SK-MEL-5 (cell line): ENCODE measurements at regions not wholly inside any gene's neighbourhood (a gene's known extent, or its start where the extent isn't known, plus 50 kb on each side); places are given as distances from the start of the nearest gene placed in this dataset.

Experiments used
- DNase-seq: peaks from one replicate; pipeline ENCODE4 v3.0.0-alpha.2; 2016; ENCODE audit warnings: low read depth, low spot score
- in situ Hi-C: cut with HindIII; loops from 2 replicates; pipeline ENCODE4 v1.10.0; 2016; ENCODE audit warnings: low sequenced_read_pairs, high pct_unique_total_duplicates, low pct_unique_long_range_greater_than_20kb

DNA sequence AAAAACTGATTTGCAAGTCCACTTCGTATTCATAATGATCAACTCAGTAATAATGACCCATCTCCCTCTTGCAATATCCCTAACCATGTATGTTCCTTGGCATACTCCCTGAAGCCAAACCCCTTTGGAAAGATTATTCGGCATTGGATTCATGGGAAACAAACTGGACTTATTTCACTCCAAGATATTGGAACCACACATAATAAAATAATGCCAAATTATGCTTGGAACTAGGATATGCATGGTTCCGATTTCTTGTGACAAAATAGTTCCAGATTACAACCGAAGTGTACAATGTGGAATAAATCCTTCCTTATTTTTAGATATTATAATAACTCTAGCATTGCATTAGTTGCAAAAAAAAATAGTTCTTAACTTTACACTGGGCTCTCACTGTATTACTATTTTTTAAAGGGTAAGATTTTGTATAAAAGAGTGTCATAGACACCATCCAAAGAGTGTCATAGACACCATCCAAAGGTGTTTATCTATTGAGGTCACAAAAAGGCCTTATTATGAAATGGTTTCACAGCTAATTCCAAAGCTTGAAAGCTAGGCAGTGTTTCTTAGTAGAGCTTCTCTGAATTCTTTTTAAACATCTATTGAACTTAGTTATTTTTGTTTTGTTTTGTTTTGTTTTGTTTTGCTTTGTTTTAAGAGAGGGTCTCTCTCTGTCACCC lies 410.9 kb upstream of the JARID2 start:
- DNase-seq, result no peak
- in situ Hi-C loops, result no loop called here

DNA sequence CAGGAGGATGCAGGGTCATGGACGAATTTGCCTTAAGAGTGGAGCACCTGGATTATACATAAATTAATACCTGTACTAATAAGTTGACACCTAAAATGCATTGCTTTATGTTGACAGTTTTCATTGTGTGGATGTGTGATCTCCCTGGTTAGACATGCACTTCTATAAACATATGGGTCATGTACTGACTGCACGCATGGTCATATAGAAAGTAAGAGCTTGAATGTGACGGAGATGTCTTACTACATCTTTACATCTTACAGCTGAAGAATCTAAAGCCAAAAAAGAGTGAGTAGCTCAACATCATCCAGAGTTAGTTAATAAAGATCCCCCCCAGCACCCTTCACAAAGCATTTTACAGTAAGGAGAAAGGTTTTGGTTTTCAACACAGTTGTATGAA lies 408.4 kb upstream of the JARID2 start:
- in situ Hi-C loops, result no loop called here
- DNase-seq, result no peak

DNA sequence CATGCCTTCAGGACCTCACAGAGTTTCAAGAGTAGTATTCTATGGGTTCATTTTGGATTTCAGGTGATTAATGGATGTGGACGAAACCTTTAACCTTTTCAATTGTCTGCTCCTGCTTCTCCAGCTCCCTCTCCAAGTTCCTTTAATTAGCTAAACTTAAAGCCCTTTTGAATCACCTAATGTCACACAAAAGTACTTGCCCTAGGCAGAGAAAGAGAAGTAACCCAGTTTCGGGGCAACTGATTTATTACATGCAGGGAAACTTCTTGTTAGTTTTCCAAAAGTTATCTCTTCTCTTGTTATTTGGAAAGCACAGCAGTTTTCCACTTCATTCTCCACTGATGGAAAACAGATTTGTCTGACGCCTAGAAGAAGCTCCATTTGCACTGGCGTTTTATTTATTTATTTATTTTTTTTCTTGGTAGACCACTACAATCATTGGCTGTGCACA lies 407.7 kb upstream of the JARID2 start:
- no peak for DNase-seq

DNA sequence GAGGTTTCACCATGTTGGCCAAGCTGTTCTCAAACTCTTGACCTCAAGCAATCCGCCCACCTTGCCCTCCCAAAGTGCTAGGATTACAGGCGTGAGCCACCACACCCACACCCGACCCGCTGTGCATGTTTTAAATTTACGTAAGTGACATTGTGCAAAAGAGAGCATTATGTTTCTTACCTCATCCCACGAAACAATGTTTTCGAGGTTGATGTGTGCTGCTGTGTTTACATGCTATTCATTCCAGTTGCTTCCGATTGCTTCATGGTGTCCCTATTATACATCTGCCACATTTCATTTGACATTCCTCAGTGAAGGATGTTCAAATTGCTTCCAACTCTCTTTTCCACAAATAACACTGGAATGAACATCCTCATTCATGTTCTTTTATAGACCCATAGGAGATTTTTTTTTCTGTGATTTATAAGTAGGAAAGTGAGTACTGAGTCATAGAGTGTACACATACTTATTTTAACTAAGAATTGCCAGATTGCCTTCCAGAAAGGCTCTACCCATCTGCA lies 403.9 kb upstream of the JARID2 start:
- in situ Hi-C loops, result no loop called here
- DNase-seq, result no peak

More for the DNA sequence above, 407.7 kb upstream of the JARID2 start:
- in situ Hi-C loops, result no loop called here

DNA sequence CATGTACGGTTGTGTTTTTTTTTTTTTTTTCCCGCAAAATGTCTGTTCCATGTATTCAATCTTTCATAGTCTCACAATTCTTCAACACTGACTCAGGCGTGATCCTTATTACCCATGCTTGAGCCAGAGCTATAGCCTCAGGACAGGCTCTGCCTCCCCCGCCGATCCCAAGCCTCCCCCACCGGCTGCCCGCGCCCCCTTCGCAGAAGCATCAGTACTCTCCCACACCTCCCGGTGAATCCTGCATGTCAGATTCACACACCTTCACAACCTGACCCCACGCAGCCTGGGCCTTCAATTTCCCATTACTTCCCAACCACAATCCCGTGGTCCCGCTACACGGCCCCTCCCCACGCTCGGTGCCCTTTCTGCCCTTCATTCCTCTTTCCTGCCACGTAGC lies 401.5 kb upstream of the JARID2 start:
- in situ Hi-C loops, result no loop called here

DNA sequence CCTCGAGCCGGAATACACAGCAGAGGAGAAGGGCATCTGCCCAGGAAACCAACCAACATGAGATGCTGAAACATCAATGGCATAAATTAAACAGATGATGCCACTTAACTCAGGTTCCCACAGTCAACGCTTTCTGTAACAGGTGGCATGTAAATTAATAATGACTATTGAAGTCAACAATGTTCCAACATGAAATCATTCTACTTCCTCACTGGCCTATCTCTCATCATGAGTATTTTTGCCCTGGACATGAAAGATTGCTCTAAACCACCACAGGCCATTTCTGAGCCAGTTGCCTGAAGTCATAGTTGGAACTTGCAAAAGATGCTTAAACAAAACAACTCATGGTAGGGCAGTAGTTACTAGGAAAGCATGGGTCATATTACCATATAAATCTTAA lies 397.9 kb upstream of the JARID2 start:
- DNase-seq, result no peak
- in situ Hi-C loops, result no loop called here

More for the DNA sequence above, 401.5 kb upstream of the JARID2 start:
- DNase-seq, result no peak

DNA sequence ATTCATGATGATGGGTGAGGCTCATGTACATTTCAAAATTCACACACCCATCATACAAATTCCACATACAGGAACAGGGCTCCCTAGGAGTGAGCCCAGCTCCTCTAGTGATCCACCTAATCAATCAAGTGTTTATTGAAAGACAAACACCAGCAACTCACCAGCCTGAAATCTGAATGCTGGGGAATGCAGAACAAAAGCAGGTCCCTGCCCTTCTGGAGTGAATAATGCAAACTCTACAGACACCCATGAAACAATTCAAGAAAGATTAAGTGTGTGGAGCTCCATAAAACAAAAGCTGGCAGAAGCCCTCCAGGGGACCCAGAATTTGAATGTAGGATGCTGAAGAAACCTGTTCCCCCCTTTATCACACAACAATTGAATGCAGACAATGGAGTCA lies 396.7 kb upstream of the JARID2 start:
- in situ Hi-C loops, result no loop called here
- DNase-seq, result no peak

DNA sequence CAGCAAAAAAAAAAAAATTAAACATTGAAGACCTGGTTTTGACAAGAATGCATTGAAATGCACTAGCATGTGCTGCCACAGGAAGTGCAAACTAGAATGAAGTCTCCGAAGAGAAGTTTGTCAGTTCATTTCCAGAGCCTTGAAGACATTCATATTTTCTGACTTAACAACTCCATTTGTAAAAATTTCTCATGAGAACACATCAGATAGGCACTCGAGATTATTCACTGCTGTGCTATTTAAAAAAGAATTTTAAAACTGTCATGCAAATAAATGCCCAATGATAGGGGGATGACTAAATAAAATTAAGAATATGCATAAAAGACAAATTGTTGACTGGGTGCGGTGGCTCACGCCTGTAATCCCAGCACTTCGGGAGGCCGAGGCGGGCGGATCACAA lies 394.6 kb upstream of the JARID2 start:
- no peak for DNase-seq
- in situ Hi-C loops, result no loop called here

DNA sequence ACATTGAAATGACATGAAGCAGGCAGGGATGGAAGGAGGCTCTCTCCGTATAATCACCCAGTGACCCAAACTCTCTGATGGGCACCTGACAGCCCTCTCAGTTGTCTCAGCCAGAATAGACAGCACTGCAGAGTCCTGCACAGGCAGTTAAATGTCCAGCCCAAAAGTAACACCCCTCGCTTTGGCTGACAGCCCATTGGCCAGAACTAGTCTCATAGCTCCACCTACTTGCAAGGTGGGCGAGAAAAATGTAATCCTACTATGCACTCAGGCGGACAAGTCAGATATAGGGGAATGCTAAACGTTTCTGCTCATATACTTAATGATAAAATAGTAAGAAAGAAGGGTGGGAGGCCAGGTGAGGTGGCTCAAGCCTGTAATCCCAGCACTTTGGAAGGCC lies 393.5 kb upstream of the JARID2 start:
- DNase-seq, result no peak

DNA sequence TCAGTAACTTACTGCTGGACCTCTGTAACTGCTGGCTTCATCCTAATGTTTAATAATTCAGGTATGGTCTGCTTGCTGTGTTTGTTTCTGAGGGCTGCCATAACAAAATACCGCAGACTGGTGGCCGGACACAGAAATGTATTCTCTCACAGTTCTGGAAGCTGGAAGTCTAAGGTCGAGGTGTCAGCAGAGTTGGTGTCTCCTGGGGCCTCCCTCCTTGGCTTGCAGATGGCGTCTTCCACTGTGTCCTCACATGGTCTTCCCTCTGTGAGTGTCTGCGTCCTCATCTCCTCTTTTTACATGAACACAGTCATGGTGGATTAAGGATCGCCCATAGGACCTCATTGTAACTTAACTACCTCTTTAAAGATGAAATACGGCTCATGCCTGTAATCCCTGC lies 389.7 kb upstream of the JARID2 start:
- in situ Hi-C loops, result no loop called here
- DNase-seq, result no peak

More for the DNA sequence above, 393.5 kb upstream of the JARID2 start:
- in situ Hi-C loops, result no loop called here

DNA sequence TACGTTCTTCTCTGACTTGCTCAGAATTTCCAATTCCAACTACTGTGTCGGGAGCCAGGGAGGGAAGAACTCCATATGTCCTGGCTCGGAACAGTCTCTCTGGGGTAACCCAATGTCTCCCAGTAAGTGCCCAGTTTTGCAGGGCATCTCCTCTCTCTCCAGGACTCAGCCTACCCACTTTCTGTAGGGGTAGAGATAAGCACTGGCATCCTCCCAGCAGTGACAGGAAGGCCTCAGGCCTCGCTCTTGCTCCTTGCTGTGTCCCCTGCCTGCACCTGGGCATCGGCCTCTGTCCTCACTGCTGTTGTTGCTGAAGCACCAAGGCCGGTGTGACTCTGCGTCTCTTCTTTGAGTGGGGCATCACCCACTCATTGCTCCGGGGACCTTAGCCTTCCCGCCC lies 388.9 kb upstream of the JARID2 start:
- no peak for DNase-seq
- in situ Hi-C loops, result no loop called here

DNA sequence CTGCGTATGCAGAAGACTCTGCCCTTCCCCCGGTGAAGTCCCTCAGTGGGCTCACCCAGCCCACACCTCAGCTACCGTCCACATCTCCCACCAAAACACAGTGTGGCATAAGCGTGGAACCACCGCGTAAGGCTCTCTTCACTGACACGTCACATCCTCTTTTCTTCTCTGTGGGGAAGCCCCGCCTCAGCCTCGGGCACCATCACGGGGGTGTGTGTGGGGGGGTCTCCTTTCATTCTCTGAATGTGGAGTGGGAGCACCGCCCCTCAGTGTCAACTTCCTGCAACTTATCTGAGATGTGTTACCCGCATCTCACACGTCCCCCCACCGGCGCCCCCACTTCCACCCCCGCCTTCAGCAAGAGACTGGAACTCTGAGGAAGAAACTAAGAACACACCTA lies 388.4 kb upstream of the JARID2 start:
- in situ Hi-C loops, result no loop called here
- no peak for DNase-seq

DNA sequence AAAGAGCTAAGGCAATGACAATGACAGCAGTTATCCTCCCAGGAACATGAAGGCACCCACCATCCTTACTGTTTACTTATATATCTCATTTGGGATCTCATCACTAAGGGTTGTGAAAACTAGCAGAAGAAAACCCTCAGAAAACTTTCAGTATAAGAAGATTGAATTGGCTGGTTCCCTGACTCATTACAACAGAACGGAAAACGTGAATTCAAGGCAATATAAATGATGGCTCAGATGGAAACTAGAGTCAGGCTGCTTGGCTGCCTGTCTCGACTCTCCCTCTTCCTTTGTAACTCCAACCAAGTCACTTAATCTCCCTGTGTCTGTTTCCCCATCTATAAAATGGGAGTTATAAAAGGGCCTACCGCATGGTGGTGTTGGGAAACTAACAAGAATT lies 387.1 kb upstream of the JARID2 start:
- no peak for DNase-seq
- in situ Hi-C loops, result no loop called here

DNA sequence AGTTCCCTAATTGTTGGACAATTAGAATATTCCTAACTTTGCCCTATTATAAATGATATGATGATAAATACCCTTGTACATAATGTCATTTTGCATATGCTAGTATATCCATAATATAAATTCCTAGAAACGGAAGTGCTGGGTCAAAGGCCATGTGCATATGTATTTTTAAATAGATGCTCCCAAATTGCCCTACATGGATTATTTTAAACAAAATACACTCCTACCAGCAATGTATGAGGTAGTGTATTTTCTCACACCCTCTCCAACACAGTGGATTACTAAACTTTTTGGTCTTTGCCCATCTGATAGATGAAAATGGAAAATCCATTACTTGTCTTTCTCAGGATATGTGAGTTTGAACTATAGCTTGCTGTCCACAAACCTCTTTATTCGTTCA lies 385.1 kb upstream of the JARID2 start:
- DNase-seq, result no peak
- in situ Hi-C loops, result no loop called here

DNA sequence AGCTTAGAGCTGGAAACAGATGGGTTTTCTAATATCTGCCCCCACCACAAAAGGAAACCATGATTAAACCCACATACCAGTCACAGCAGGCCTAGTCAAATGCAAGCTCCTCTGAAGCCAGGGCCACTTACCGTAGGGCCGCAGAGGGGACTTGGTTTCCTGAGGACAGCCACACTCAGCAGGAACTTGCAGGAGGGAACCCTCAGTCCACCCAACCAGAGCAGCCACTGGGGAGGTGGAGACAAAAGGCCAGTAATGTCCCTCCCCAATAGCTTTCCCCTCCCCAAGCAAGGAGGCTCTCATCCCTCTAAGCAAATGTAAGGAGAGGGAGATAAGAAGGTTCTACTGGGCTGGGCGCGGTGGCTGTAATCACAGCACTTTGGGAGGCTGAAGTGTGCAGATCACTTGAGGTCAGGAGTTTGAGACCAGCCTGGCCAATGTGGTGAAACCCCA lies 384.4 kb upstream of the JARID2 start:
- DNase-seq, result no peak
- in situ Hi-C loops, result no loop called here

DNA sequence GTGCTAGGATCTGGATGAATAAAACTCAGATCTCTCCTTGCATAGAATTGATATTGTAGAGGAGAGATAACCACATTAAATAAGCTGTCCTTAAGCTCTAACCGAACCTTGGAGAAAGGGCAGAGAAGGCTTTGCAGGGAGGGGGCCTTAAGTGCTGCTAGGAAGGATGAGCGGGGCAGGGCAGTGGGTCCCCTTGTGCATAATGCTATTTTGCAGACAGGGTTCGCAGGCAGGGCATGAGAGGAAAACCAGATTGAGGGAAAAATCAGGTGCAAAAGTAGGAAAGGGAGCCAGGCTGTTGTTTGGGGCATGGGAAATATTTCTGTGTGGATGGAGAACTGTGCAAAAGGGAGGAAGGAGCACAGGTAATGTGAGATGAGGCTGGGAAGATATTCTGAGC lies 383.0 kb upstream of the JARID2 start:
- in situ Hi-C loops, result no loop called here
- no peak for DNase-seq

DNA sequence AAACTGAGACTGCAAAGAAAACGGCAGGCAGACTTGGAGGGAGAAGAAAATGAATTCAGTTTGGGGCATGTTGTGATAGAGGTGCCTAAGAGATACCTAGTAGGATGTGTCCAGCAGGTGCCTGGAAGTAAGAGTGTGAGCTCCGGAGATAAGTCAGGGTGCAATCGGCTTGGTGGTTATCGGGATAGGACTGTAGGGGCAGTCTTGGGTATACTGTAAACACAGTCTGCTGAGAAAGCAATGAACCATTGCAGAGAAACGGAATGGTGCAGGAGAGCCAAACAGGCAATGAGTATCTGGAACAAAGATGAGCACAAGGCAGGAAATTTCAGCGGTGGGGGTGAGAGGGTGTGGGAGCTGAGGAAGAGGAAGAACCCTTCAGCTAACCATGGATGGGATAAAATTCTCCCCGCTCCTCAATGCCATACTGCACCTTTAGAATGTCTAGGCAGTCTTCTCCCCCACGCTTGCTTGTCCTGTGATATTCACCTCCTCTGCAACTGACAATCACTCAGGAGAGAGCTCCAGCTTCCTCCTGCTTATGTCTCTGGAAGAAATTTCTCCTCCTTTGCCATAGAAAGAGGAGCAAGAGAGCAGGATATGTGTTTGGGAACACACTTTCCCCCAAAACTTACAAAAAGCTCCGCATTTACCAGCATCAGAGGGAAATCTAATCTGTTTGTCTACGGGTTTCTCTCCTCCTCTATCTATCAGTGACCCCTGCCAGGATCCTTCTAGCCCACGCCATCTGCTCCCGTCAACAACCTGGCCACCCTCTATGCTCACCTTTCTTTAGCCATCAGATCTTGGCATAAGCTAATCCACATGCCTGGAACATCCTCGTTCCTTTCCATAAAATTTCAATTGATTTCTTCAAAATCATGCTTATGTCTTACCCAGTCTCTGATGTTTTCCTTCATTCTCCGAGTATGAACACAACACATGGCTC lies 381.7 kb upstream of the JARID2 start:
- DNase-seq, result peak; percentile 49
- in situ Hi-C loops, result no loop called here

DNA sequence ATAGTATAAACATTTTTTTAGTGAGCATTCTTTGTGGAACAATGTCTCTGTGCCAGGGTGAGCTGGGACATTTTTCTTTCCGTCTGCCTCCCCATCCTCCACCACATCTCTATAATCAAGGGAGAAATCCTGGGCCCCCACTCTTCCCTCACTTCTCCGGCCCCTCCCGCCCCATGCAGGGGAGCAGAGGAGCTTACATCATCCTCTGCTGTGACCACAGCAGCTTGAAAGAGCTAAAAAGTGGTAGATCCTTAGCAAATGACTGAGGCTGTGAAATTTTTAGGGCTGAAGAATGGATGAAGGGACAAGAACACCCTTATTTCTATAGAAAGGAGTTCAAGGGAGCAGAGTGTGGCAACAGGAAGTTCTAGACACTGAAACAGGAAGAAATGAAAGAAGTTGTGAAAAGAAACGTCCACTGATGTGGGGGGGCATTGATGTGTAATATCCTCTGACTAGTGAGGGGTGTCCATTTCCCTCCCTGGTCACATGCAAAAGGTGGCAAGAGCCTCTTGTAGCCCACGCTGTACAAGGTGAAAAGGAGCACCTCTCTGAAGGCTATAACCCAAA lies 380.3 kb upstream of the JARID2 start:
- in situ Hi-C loops, result no loop called here

More for the DNA sequence above, 380.3 kb upstream of the JARID2 start:
- DNase-seq, result no peak
